Hypothalamus (tissue), 51 donors: ENCODE measurements at regions not wholly inside any gene's neighbourhood (a gene's known extent, or its start where the extent isn't known, plus 50 kb on each side); places are given as distances from the start of the nearest gene placed in this dataset.
"Not testable (repeated sequence)": the region's sequence is repeated elsewhere in the genome, so short reads cannot be mapped to it uniquely, and the experiment has no call there.

Experiments
- DNase-seq, 51 donors: peaks; one replicate each; lab custom pipeline; 2025; lab: John Stamatoyannopoulos, UW

DNA sequence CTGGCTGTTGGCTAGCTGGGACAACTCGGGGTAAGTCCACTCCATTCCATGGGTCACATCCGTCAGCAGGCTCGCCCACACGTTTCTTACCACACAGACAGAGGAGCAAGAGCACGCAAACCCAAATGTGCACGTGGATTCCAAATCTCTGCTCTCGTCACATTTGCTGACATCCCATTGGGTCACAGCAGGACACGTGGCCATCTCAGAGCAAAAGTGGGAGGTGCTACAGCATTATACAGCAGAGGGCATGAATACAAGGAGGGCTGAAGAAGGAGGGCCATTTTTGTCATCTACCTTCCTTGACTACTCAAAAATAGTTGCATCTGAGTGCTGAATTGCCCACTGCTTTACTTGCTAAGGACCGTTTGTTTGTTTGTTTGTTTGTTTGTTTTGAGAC lies 84.7 kb downstream of the RBBP6 start:
- DNase-seq, result no peak

DNA sequence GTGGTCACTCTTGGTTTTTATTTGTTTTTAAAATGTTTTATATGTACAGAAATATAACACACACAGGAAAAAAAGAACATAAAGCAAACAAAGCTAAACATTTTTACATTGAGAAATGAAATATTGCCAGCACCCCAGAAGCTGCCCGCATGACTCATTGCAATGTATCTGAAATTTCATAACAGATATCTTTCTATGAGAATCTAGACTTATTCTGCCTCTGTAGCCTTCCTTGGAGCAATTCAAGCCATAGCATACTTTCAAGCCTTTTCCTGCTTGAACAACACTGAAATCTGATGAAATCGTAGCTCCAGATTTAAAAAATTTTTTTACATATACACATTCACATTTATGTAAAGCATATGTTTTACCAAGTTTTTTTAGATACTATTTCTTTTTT lies 86.9 kb downstream of the RBBP6 start:
- DNase-seq, result no peak

DNA sequence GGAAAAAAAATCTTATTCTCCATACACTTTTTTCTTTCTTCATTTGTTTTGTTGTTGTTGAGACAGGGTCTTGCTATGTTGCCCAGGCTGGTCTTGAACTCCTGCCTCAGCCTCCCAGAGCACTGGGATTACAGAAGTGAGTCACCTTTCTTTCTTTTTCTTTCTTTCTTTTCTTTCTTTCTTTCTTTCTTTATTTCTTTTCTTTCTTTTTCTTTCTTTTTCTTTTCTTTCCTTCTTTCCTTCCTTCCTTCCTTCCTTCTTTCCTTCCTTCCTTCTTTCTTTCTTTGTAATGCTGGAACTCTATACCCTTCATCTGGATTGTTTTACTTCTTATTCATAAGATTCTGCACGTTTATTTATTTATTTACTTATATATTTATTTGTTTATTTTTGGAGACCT lies 94.5 kb upstream of the TNRC6A start:
- DNase-seq, result no peak

GRCh38 chr16:24635900-24636610 lies 93.4 kb upstream of the TNRC6A start:
- peak in 42 of 51 donors; percentile 1 to 66 (median 21) for DNase-seq

DNA sequence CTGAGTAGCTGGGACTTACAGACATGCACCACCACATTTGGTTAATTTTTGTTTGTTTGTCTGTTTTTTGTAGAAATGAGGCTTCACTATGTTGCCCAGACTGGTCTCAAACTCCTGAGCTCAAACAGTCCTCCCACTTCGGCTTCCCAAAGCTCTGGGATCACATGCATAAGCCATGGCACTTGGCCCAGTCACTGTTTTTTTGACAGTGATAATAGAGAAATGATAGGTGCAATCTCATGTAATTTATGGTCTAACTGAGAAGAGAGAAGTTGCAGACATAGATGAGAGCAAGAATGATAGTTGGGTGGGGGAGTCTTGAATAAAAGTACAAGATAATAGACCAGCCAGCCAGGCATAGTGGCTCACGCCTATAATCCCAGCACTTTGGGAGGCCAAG lies 89.7 kb upstream of the TNRC6A start:
- DNase-seq, result no peak

GRCh38 chr16:24643489-24643888 lies 86.0 kb upstream of the TNRC6A start:
- DNase-seq, result no peak

GRCh38 chr16:24645739-24646645 lies 83.5 kb upstream of the TNRC6A start:
- DNase-seq, result no peak

- no peak for DNase-seq
These were observed 82.8 kb upstream of the TNRC6A start for GRCh38 chr16:24646646-24646995.

GRCh38 chr16:24652209-24652712 lies 77.2 kb upstream of the TNRC6A start:
- DNase-seq, result no peak

DNA sequence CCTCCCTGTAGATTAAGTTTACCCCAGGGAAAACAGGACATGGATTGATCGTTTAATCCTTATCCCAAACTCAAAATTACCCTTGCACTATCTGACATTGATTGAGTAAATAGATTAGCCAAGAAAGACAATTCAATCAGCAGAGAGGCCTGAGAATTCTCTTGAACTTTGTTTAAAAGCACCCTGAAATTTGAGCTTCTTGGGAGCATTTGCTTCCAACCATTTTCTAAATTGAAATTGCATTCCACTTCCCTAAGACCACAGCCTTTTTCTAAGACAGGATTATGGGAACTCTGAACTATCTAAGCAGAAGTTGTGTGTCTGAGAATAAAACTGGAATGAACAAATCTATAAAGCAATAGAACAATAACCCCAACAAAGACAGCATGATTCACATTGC lies 76.6 kb upstream of the TNRC6A start:
- no peak for DNase-seq

DNA sequence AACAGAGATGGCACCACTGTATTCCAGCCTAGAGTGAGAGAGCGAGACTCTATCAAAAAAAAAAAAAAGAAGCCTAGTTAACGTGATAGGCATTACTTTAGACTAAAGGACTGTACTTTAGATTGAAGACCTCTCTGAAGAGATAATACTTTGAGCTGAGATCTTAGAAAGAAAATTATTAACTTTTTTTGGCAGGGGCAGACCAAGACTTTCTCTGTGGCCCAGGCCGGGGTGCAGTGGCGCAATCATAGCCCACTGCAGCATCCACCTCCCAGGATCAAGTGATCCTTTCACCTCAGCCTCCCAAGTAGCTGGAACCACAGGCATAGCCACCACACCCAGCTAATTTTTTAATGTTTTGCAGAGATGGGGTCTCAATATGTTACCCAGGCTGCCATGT lies 75.7 kb upstream of the TNRC6A start:
- no peak for DNase-seq

DNA sequence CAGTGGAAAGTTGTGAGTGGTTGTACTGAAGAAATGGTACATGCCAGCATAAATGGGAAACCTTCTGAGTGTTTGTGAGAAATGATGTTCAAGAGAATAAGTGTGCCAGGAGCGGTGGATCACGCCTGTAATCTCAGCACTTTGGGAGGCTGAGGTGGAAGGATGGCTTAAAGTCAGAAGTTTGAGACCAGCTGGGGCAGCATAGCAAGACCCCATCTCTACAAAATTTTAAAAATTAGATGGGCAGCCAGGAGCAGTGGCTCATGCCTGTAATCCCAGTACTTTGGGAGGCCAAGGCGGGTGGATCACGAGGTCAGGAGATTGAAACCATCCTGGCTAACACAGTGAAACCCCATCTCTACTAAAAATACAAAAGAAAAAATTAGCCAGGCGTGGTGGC lies 63.5 kb upstream of the TNRC6A start:
- not testable (repeated sequence) for DNase-seq

GRCh38 chr16:24667244-24667764 lies 62.1 kb upstream of the TNRC6A start:
- no peak for DNase-seq

DNA sequence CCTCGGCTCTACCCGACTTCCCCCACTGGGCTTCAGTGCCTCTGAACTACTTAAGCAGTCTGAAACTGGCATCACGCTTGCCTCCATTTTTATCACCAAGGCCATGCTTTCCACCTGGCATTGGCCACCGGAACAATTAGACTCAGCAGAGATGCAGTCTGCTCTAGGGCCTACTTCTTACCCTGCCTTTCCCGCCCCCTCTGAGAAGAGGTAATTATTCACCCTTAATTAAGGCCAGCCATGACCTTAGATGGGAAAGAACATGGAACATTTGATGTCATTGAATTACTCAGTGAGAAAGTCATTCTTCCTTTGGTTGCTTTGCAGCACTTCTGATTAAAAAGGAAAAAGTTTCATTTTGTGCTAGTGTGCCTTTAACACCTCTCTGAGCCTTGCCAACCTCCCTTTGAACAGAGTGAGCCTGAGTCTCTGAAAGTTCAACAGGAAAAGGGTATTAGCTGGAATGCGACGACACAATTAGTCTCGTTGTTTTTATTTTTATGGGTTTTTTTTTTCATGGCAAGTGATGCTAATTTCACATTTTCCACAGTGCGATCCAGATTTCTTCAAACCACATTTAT lies 60.9 kb upstream of the TNRC6A start:
- DNase-seq, result peak in 5 of 51 donors; percentile 12 to 35 (median 16)

DNA sequence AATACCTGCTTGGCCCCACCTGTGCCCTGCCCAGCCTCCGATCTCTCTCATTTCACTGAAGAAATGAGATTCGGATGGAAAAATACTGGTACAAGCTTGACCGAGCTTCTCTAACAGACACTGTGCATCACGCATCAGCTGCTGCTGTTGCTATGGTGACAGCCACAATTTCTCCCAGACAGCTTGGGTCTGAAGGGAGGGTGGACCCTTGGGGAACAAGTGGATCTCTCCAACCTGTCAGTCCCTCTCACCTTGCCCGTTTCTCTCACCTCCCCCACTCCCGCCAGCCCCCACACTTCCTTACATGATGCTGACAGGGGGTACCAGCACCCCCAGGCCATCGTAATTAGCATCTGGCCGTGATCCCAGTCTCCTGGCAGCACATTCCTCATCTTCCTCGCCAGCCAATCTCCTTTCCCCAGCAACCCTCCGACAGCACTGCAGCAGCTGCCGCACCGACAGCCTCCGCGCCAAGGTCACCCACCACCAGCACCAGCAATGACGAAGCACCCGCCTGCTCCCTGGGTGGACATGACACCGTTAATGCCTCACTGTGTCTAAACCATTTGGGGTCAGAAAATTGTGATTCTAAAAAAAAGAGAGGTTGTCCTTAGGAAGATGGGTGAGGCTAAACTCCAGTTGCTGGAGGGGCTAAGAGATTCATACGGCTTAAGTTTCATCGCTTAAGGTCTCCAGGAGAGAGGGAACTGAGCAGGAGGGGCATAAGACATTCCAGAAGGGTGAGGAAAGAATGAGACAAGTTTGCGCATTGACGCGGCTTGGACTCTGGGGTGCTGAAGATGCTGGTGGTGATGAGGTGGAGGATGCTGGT lies 58.6 kb upstream of the TNRC6A start:
- DNase-seq, result peak; percentile 17 to 95 (median 75)

DNA sequence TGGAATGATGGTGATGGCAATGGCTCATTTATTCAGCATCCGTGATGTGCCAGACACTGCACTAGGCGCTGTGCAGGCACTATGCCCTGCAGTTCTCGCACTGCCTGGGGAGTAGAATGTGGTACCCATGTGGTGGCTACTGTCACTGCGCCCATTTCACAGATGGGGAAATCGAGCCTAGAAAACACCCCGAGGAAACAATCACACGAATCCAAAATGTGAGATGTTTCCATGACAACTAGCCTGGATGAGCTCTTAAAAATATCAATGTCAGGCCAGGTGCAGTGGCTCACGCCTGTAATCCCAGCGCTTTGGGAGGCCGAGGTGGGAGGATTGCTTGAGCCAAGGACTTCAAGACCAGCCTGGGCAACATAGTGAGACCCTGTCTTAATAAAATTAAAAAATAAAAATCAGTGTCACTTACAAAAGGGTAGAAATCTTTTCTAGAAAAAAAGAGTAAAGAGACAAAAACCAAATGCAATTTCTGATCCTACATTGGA lies 57.9 kb upstream of the TNRC6A start:
- DNase-seq, result peak in 1 of 51 donors; percentile 56

GRCh38 chr16:24673155-24673554 lies 56.3 kb upstream of the TNRC6A start:
- no peak for DNase-seq

- DNase-seq, result no peak
These were observed 54.6 kb upstream of the TNRC6A start for GRCh38 chr16:24674877-24675276.

GRCh38 chr16:24677388-24677787 lies 52.1 kb upstream of the TNRC6A start:
- no peak for DNase-seq
